GM18520 (cell line): ENCODE measurements at regions not wholly inside any gene's neighbourhood (a gene's known extent, or its start where the extent isn't known, plus 50 kb on each side); places are given as distances from the start of the nearest gene placed in this dataset.
"Not testable (repeated sequence)": the region's sequence is repeated elsewhere in the genome, so short reads cannot be mapped to it uniquely, and the experiment has no call there.

Source experiments
- ATAC-seq: cut with Tn5 transposase; IDR thresholded peaks from one replicate; pipeline ENCODE4 v1.9.1; 2021; ENCODE audit not compliant: unreplicated experiment

DNA sequence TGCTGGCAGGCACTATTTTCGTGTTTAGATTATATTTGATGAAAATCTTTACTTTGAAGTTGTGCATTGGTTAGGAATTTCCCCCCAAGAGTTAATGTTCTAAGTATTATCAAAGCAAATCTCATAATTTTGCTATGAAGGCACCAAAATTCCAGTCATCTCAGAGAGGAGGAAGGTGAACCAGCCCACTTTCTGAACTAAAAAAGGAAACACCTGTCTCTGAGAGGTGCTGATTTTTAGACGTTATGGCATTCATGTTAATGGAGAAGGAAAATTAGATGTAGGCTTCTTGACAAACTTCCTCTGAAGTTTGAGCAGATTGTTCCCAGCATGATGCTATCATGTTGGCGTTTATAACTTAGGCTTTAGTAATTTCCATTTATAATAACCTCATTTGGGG is 432.9 kb upstream of the ACTBL2 start:
- no peak for ATAC-seq

DNA sequence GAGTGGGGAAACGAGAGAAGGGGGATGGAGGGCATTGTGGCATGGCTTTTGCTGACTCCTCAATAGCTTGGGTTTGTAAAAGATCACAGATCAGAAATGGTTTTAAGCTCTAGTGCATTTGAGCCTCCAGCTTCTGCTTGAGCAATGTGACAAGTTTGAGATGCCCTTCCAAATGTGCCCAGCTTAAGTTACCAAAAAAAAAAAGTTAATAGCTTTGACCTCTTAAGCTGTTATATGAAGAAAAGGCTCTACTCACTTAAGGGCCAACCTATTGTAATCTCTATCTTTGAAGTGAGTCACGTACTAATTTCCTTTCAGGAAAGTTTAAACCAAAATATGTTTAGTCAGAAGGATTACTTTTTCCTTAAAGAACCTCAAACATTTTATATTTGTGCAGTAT is 428.8 kb upstream of the ACTBL2 start:
- no peak for ATAC-seq

DNA sequence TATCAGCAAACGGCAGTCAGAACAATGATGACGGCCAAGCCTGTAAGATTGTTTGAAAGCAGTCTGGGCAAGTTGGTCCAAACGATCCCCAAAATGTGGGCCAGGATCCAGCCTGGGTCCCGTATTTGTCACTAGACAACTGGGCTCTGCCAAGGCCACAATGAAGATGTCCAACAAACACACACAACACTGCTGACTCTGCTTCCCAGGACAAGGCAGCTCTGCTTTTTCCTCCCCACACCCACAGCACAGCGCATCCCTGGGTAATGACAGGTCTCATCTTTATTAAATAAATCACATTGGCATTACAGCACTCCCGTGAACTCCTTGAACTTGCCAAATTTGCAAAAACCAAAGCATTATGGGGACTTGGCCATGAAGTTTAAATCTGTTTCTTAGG is 424.1 kb upstream of the ACTBL2 start:
- ATAC-seq = no peak

DNA sequence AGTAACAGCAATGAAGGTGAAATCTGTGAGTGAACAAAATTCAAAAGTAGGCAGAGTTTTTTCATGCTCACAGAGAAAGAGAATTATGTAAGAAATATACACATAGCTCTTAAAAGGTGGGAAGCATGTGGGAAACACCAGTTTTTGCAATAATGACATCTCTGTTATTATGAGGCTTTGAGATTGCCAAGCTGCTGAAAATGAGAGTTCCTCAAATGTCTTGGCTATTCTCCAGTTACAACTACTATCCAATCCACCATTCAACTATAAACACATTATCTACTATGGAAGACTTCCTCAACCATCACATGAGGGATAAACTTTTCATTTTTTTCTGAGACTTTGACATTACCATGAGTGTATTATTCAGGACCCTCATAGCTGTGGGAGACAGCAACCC is 420.8 kb upstream of the ACTBL2 start:
- no peak for ATAC-seq

DNA sequence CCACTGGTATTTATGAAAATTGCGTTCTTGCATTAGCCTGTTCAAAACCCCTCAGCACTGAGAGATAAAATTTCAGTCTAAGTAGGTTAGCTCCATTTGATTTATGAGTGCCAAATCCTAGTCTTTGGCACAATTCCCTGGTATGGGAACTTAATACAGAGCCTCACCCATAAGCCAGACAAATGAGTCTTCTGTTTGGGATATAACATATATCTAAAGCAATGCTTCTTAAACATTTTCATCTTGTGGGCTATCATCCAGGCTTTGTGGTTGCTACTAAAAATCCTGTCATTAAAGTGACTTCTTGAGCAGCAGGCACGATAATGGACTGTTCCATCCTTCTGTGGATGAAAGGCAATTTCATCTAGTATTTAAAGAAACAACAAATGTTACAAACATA is 419.5 kb upstream of the ACTBL2 start:
- ATAC-seq = no peak

DNA sequence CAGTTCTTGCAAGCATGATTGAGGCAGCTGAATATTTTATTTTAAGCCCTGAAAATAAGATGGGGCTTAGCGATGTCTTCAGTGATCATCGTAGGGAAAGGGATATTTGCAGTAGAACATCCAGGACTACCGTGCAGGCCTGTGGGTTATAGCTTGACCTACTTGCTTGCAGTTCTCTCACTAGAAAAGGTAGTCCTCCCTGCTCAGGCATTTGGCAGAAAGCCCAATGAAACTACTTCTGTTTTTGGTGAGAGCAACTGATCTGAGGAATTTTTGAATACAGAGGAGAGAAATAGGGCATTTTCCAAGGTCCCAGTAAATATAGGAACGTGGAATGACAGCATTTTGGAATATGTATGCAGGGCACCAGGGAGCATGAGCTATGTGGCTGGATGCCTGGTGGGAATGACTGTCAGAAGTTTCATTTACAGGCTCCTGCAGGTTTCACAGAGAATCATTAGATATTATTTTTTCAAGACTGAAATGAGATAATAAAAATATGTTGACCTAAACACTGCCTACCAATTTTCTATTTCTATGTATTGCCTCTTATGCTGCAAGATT is 417.9 kb upstream of the ACTBL2 start:
- ATAC-seq = no peak

DNA sequence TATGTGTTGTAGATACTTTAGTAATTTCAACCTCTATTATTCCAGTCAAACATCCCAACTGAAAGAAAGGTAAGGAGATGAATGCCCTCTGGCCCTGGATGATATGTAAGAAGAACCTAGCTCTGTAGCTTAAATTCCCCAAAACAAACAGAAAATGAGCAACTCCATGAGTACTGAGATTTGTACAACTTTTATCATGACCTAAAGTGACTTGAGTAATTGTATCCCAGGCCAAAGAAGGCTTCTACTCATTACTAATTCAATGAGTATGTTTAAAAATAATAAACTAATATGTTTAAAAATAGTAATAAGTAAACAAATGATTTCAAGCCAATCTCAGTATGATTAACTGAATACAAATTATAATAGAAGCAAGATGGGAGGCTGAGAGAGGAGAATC is 414.0 kb upstream of the ACTBL2 start:
- no peak for ATAC-seq

DNA sequence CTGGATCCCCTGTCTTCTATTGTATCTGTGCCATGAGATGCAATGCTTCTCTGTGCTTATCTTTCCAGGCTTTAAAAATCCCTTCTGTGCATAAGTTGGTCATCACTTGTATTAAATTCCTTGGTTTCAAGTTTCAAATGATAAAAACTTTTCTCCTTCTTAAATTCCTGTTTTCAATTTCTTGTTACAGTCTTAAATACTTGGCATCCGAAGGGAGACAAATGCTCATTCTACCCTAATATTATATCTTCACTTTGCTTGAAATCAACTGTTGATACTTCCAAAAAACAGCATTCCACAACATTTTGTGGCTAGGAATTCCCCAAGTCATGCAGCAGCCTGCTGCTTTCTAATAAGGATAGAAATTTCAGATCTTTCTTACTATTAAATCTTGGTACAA is 413.2 kb upstream of the ACTBL2 start:
- ATAC-seq = no peak

DNA sequence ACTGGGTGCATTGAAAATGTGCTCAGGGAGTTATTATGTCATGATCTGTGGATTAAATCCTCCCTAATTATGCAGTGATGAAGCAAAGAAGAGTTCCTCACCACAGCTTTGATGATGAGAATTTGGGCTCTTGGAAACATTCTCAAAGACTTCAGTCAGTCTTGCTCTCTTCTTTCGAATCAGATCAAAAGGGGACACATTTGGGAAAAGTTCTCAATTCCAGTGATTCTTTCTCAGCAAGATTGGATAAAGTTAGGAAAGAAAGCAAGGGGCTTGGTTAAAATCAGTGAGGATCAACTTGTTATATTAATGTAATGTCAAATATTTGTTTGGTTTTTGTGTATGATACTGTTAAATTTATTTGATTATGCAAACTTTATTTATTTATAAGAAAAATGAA is 411.3 kb upstream of the ACTBL2 start:
- no peak for ATAC-seq

DNA sequence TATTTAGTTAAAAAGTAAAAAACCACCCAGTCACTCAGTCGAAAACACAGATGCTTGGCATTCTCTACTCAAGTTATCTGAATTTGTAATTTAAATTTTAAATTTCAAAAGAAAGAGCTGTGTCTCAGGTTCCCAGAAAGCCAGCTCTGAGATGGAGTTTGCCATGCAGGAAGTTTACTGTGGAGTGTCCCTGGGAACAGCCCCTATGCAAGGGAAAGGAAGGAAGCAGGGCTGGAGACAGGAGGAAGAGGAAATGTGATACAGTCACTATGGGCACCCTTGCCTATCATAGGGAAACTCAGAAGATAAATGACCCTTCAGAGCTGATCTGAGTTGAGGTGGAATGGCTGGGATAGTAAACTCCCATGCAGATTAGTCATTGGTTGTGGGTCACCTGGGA is 408.8 kb upstream of the ACTBL2 start:
- ATAC-seq = no peak

DNA sequence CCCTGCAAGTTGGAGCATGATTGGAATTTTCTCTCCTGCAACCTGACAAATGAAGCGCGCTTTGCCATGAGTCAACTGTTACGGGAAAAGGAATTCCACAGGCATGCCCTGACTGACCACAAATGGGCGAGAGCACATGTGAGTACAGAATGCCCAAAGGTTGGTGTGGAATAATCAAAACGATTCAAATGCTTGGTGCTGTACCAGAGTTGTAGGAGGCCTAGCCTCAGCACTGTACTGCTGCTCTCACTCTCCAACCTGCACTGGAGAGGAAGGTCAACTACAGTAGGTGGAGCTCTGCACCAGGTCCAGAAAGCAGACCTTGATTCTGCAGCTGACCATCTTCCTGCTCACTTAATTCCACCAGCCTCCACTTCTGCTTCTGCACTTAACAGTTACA is 406.9 kb upstream of the ACTBL2 start:
- no peak for ATAC-seq

DNA sequence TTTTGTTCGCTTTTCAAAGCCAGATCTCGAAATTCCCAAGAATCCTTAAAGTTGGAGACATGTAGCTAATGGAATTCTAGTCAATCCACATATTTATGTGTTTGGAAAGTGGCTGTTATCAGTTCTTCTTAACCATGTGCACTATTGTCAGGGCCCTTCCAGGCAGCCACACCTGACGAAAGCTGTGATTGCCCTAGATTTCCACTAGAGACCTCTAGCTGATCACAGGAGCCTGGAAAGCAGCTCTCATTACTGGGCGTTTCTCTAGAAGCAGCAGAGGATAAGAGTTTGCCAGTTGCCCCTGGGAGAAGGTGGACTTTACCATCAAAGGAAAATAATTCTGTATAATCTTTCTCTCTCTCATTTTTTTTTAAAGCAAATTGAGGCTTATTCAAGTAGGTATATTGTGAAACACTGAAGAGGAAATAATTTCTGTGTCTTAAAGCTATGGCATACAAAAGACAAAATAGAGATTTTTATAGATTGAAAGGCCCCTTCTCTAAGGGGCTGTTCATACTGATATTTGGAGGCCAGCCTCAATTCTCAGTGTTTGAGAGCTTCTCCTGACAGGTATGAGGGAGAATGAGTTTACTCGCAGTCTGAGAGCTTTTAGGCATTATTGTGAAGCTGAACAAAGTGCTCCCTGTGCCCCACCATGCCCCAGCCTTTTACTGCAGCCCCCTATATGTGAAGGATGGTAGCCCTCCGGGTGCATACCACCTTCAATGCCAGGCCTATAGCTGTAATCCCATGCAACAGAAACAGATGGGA is 405.4 kb upstream of the ACTBL2 start:
- no peak for ATAC-seq

DNA sequence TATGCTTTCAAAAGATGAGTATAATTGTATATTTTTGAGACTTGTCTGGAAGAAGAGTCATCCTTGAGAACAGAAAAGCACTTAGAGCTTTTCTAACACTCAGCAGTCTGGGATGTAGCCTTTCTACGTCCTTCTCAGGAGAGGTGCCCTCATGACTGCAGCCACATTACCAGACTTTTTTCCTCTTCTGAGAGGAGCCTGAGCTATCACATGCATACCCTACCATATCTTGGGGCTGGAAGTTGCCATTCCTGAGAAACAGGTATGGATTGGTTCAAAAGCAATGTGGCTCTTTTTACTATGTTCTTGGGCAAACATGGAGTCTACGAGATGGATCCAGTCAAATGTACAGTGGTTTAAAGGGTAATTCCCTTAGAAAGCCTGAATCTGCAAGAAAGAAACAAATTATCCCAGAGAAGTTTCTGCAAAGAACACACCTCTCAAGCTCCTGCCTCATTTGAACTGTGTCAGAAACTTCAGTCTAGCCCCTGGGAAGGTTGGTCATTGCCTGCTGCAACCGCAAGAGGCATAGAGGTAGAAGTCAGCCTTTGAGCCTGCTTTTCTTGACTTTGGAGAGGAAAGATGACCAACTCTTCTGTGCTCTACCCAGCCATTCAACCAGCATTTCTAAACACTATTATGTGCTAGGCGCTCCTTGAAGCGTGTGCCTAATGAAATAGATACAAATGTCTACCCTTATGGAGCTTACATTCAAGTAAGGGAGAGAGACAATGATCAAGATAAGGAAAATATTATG is 401.9 kb upstream of the ACTBL2 start:
- ATAC-seq = no peak

DNA sequence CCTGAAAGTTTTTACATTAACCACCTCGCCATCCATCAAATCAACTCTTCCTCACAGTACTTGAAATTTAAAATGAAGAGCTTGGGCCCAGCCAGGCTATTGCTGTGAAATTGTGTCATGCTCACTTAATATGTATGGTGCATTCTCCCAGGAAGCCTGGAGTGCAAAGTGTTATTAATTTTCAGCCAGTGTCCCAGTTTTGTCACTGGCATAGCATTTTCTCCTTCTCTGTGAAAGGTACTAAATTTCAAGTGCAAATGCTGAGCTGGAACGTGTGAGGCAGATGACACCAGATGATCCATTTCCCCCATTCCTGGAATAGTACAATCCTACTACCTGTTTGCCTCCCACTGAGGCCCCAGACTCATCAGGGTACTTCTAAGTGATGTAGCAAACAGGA is 397.6 kb upstream of the ACTBL2 start:
- ATAC-seq = no peak

DNA sequence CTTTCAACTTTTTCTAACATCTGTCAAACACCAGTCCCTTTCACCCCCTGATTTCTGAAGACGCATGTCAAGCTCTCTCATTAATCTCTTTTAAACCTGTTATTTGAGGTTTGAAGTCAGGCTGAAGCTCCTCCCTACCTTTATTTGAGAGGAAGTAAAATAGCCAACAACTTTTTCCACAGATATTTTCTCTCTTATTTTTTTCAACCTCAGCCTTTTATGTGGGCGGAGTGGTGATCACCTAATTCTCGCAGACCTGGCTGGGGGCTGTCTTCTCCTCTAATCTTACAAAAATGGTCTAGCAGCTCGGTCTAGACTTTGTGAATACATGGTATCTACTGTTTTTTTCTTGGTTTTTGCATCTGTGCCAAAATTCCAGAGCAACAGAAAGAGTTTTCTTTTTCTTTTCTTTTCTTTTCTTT is 395.7 kb upstream of the ACTBL2 start:
- ATAC-seq = no peak

DNA sequence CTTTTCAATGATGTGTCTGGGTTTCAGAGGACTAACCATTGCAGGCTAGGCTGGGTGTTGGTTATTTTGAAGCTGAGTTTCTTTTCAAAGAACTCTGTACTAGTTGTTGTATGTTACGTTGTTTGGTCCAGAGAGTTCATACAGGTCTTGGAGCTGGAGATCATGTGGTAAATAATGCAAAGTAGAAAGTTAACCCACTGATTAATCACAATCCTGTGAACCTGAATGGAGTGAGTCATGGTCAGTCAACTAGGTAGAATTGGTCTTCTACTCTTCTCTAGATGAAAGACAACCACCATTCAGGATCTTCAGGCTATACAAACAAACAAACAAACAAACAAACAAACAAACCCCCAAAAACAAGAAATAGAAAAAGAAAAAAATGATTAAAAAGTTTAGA is 388.9 kb upstream of the ACTBL2 start:
- ATAC-seq = no peak

DNA sequence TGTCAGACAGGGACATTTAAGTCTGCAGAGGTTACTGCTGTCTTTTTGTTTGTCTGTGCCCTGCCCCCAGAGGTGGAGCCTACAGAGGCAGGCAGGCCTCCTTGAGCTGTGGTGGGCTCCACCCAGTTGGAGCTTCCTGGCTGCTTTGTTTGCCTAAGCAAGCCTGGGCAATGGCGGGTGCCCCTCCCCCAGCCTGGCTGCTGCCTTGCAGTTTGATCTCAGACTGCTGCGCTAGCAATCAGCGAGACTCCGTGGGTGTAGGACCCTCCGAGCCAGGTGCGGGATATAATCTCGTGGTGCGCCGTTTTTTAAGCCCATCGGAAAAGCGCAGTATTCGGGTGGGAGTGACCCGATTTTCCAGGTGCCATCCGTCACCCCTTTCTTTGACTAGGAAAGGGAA is 387.7 kb upstream of the ACTBL2 start:
- ATAC-seq = not testable (repeated sequence)

DNA sequence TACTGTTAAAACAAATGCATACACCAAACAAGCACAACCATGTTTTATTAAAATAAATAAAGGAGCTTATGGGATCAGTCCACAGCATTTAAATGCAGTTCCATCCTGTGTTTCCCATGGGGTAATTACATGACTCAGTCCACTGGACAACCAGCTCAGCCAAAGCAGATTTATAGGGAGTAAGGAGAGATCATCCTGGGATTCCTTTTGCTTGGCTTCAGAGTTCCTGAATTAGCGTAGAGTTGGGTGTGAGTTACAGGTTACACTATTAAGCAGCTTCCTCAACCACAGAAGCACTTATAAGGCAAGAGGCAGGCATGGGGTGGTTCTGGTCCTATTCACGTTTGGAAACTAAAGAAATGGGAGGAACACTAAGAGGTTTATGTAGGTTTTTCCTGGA is 381.1 kb upstream of the ACTBL2 start:
- no peak for ATAC-seq

DNA sequence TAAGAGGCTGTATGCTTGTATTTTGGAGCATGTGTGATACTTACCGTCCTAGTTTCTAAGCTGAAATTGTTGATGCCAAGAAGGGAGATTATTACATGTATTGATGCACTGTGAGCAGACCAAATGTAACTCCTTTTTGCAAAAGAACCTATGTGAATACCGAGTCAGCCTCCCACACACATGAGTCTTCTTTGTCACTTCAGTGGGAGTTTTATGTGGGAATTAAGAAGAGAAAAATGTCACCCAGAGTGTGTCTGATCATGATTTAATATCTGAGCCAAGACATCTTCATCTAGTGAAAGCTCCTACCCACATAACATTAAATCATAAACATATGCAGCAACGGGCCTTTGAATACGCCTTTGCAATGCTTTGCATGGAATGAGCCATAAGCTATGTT is 380.3 kb upstream of the ACTBL2 start:
- no peak for ATAC-seq

DNA sequence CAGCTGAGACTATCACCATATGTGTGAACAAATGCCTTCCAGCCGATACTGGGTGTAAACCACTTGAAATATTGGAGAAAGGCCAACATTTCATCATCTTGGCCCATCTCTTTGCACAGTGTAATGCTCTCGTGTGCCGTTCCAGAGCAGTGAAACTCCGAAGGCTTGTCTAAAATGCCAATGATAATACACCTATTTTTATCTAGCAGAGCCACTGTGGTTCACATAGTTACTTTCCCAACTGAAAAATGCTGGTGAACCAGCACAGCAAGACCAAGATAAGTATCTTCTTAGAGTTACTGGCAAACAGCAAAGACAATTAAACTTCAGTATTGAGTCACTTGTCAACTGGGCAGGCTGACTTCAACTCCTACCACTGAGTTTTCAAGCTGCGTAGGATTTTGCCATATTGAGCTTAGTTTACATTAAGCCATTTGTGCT is 379.9 kb upstream of the ACTBL2 start:
- ATAC-seq = no peak

DNA sequence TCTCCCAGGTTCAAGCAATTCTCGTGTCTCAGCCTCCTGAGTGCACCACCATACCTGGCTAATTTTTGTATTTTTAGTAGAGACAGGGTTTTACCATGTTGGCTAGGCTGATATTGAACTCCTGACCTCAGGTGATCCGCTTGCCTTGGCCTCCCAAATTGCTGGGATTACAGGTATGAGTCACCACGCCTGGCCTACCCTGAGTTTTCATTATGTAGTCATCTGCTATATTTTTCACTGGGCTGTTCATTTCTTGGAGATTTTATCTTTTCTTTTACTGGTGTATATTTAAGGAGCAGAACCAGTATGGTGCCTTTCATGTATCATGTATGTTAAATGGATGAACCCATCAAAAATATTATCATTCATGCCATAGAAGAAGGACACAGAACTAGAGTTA is 377.0 kb upstream of the ACTBL2 start:
- no peak for ATAC-seq

DNA sequence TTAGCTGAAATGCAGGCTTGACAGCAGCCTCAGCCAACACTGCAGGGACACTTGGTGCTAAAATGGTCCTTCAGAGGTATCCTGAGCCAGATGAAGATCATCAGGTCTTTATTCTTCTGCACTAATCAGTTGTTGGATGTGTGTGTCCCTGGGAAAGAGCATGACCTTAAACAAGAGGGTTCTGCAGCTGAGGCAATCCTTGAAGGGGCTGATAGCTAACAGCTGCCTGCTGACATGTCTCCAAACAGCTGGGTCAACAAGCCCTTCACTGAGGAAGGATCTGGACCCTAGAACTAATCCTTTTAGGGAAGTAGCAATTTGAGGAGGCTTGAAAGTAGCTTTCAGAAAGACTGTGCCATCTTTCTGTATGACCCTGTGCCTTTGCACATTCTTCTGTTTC is 376.3 kb upstream of the ACTBL2 start:
- no peak for ATAC-seq
